Astrocyte (in vitro differentiated cells and primary cell): ENCODE measurements at regions not wholly inside any gene's neighbourhood (a gene's known extent, or its start where the extent isn't known, plus 50 kb on each side); places are given as distances from the start of the nearest gene placed in this dataset.

Source experiments
- DNase-seq: peaks from one replicate; pipeline ENCODE4 v3.0.0-alpha.2; 2010; ENCODE audit warnings: low read depth
- FAIRE-seq: peaks from 2 replicates; lab custom pipeline; 2011; peaks lifted over from hg19 to GRCh38; lab: Jason Lieb, UNC
- H2AFZ ChIP-seq: 2 replicates; pipeline ENCODE4 v1.6.0; 2012; ENCODE audit warnings: low read depth, low read length, inconsistent platforms
- H3K27ac ChIP-seq: 2 replicates; pipeline ENCODE4 v1.5.1; 2011; ENCODE audit warnings: low read depth, low read length, inconsistent platforms
- H3K27me3 ChIP-seq: 2 replicates; pipeline ENCODE4 v1.6.0; 2011; ENCODE audit warnings: low read length, inconsistent platforms; ENCODE audit not compliant: insufficient read depth
- H3K36me3 ChIP-seq: 2 replicates; pipeline ENCODE4 v1.5.1; 2011; ENCODE audit warnings: low read length, inconsistent platforms; ENCODE audit not compliant: insufficient read depth
- H3K4me1 ChIP-seq: 2 replicates; pipeline ENCODE4 v1.5.1; 2011; ENCODE audit warnings: low read length, inconsistent platforms; ENCODE audit not compliant: insufficient read depth
- H3K4me2 ChIP-seq: 2 replicates; pipeline ENCODE4 v1.6.0; 2012; ENCODE audit warnings: low read length, inconsistent platforms
- H3K4me3 ChIP-seq: 2 replicates; pipeline ENCODE4 v1.5.1; 2011; ENCODE audit warnings: low read depth, mild to moderate bottlenecking, low read length, inconsistent platforms; ENCODE audit not compliant: insufficient read depth
- H3K79me2 ChIP-seq: 2 replicates; pipeline ENCODE4 v1.6.0; 2012; ENCODE audit warnings: mild to moderate bottlenecking, low read length, inconsistent platforms; ENCODE audit not compliant: insufficient read depth
- H3K9ac ChIP-seq: 2 replicates; pipeline ENCODE4 v1.6.0; 2012; ENCODE audit warnings: mild to moderate bottlenecking, low read length, inconsistent platforms
- H3K9me3 ChIP-seq: 2 replicates; pipeline ENCODE4 v1.5.1; 2012; ENCODE audit warnings: low read depth, mild to moderate bottlenecking, low read length, inconsistent platforms; ENCODE audit not compliant: insufficient read depth
- H4K20me1 ChIP-seq: 2 replicates; pipeline ENCODE4 v1.6.0; 2012; ENCODE audit warnings: low read length, inconsistent platforms; ENCODE audit not compliant: insufficient read depth
- H3K27ac Mint-ChIP-seq: one replicate; pipeline ENCODE4 v1.8.0; 2021; ENCODE audit warnings: mild to moderate bottlenecking, mixed read lengths; ENCODE audit not compliant: unreplicated experiment
- H3K27me3 Mint-ChIP-seq: one replicate; pipeline ENCODE4 v1.8.0; 2021; ENCODE audit warnings: low read depth, mixed read lengths; ENCODE audit not compliant: unreplicated experiment
- H3K36me3 Mint-ChIP-seq: one replicate; pipeline ENCODE4 v1.8.0; 2021; ENCODE audit warnings: low read depth, mixed read lengths; ENCODE audit not compliant: unreplicated experiment
- H3K4me1 Mint-ChIP-seq: one replicate; pipeline ENCODE4 v1.8.0; 2021; ENCODE audit warnings: low read depth, mixed read lengths; ENCODE audit not compliant: unreplicated experiment
- H3K4me3 Mint-ChIP-seq: one replicate; pipeline ENCODE4 v1.8.0; 2021; ENCODE audit warnings: mild to moderate bottlenecking, moderate library complexity, mixed read lengths; ENCODE audit not compliant: unreplicated experiment
- H3K9me3 Mint-ChIP-seq: one replicate; pipeline ENCODE4 v1.8.0; 2021; ENCODE audit warnings: mild to moderate bottlenecking, mixed read lengths; ENCODE audit not compliant: unreplicated experiment
- CTCF ChIP-seq: IDR thresholded peaks from 2 replicates; pipeline ENCODE4 v1.5.1; 2011; ENCODE audit warnings: low read depth, mild to moderate bottlenecking, inconsistent platforms, low read length, moderate library complexity; ENCODE audit not compliant: insufficient read depth
- EZH2 ChIP-seq: IDR thresholded peaks from 2 replicates; pipeline ENCODE4 v1.6.1; 2012; ENCODE audit warnings: mild to moderate bottlenecking, low read length, inconsistent platforms; ENCODE audit not compliant: insufficient read depth

GRCh38 chr11:2071748-2072385 lies 67.3 kb downstream of the IGF2 start:
- H3K27ac Mint-ChIP-seq, result no peak overlapping the region
- FAIRE-seq (no peak), DNase-seq (no peak)
- Histone ChIP-seq H3K4me2 (no peak overlapping the region), H3K79me2 (no peaks in the 10 kb centered on the region), H3K4me3 (no peak overlapping the region), H3K4me1 (peaks cover 6% of the 10 kb centered on the region), H3K27me3 (peaks cover 22% of the 10 kb centered on the region), H2AFZ (no peak overlapping the region), H3K9me3 (no peaks in the 10 kb centered on the region), H3K36me3 (no peaks in the 10 kb centered on the region), H3K9ac (no peak overlapping the region), H3K27ac (no peak overlapping the region), H4K20me1 (no peaks in the 10 kb centered on the region)
- H3K4me1 Mint-ChIP-seq, result peaks cover 3% of the 10 kb centered on the region
- no peak overlapping the region for H3K4me3 Mint-ChIP-seq
- TF ChIP-seq CTCF (no peak), EZH2 (no peak)
- peaks cover 18% of the 10 kb centered on the region for H3K27me3 Mint-ChIP-seq
- H3K36me3 Mint-ChIP-seq, result no peaks in the 10 kb centered on the region
- H3K9me3 Mint-ChIP-seq, result peaks cover 3% of the 10 kb centered on the region
